Fibroblast of lung (primary cell): ENCODE measurements at regions not wholly inside any gene's neighbourhood (a gene's known extent, or its start where the extent isn't known, plus 50 kb on each side); places are given as distances from the start of the nearest gene placed in this dataset.

Source experiments
- EZH2 ChIP-seq: IDR thresholded peaks from 2 replicates; pipeline ENCODE4 v1.5.1; 2012; ENCODE audit warnings: low read length, control low read depth, mild to moderate bottlenecking; ENCODE audit errors: missing control alignments
- TF ChIP-seq, protein P1 (sequence below), 2 donors: IDR thresholded peaks in 1 of 2; conservative IDR thresholded peaks in 1 of 2; 1 replicate in 1 of 2; 2 replicates in 1 of 2; pipeline ENCODE4 v1.5.1; 2011 to 2012; ENCODE audit warnings: low read length in 2 of 2, control low read depth in 1 of 2, inconsistent platforms in 1 of 2, low read depth in 1 of 2, mild to moderate bottlenecking in 1 of 2

DNA sequence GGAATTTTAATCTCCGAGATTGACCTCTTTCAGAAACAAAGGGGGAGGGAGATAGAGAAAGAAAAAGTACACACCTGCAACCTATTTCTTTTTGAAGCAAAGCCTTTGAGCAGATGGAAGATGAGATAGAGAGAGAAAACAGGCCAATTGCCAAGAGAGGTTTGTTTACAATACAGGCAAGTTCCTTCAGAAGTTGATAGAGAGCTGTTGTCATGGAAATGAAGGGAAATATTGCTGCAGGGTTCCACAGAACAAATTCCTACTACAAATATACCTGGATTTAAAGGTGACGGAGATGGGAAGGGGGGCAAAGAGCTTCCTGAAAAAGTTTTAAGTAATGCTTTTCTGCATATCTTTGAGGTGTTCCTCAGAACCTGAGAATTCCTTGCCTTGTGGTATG is 388.4 kb downstream of the NDFIP2 start:
- TF ChIP-seq, protein P1, sequence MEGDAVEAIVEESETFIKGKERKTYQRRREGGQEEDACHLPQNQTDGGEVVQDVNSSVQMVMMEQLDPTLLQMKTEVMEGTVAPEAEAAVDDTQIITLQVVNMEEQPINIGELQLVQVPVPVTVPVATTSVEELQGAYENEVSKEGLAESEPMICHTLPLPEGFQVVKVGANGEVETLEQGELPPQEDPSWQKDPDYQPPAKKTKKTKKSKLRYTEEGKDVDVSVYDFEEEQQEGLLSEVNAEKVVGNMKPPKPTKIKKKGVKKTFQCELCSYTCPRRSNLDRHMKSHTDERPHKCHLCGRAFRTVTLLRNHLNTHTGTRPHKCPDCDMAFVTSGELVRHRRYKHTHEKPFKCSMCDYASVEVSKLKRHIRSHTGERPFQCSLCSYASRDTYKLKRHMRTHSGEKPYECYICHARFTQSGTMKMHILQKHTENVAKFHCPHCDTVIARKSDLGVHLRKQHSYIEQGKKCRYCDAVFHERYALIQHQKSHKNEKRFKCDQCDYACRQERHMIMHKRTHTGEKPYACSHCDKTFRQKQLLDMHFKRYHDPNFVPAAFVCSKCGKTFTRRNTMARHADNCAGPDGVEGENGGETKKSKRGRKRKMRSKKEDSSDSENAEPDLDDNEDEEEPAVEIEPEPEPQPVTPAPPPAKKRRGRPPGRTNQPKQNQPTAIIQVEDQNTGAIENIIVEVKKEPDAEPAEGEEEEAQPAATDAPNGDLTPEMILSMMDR (conservative IDR thresholded peaks at IDR 0.05 in 1 of 2, IDR thresholded peaks at IDR 0.05 in 1 of 2; ENCODE audit: low read depth in 1 of 2, low read length in 2 of 2), result no peak
- TF ChIP-seq EZH2, result no peak
